Pulmonary artery endothelial cell (primary cell): ENCODE measurements at regions not wholly inside any gene's neighbourhood (a gene's known extent, or its start where the extent isn't known, plus 50 kb on each side); places are given as distances from the start of the nearest gene placed in this dataset.

Source experiments
- DNase-seq: peaks from one replicate; pipeline ENCODE4 v3.0.0-alpha.2; 2011; ENCODE audit warnings: low read depth, low spot score

- no peak for DNase-seq
These were observed 1288.0 kb upstream of the SORCS1 start for GRCh38 chr10:108452533-108452932.

- no peak for DNase-seq
These were observed 1285.8 kb upstream of the SORCS1 start for GRCh38 chr10:108450280-108450679.

- no peak for DNase-seq
These were observed 1281.2 kb upstream of the SORCS1 start for GRCh38 chr10:108445746-108446145.

- no peak for DNase-seq
These were observed 1279.1 kb upstream of the SORCS1 start for GRCh38 chr10:108443636-108444035.

GRCh38 chr10:108439397-108439796, 1274.9 kb upstream of the SORCS1 start:
- DNase-seq: no peak

GRCh38 chr10:108436096-108436495, 1271.6 kb upstream of the SORCS1 start:
- no peak for DNase-seq

- DNase-seq: no peak
These were observed 1270.2 kb upstream of the SORCS1 start for GRCh38 chr10:108434559-108435252.

- DNase-seq: no peak
These were observed 1262.6 kb upstream of the SORCS1 start for GRCh38 chr10:108427146-108427545.

GRCh38 chr10:108425283-108425964, 1260.9 kb upstream of the SORCS1 start:
- no peak for DNase-seq

GRCh38 chr10:108424656-108425055, 1260.2 kb upstream of the SORCS1 start:
- no peak for DNase-seq

- no peak for DNase-seq
These were observed 1257.8 kb upstream of the SORCS1 start for GRCh38 chr10:108422286-108422685.

GRCh38 chr10:108421266-108421665, 1256.8 kb upstream of the SORCS1 start:
- no peak for DNase-seq

GRCh38 chr10:108413954-108414353, 1249.4 kb upstream of the SORCS1 start:
- no peak for DNase-seq

GRCh38 chr10:108412323-108412722, 1247.8 kb upstream of the SORCS1 start:
- no peak for DNase-seq

- no peak for DNase-seq
These were observed 1247.4 kb upstream of the SORCS1 start for GRCh38 chr10:108411894-108412293.

- DNase-seq: no peak
These were observed 1246.7 kb upstream of the SORCS1 start for GRCh38 chr10:108411206-108411605.

- no peak for DNase-seq
These were observed 1245.7 kb upstream of the SORCS1 start for GRCh38 chr10:108410236-108410635.

GRCh38 chr10:108409306-108409705, 1244.8 kb upstream of the SORCS1 start:
- no peak for DNase-seq

GRCh38 chr10:108404155-108404554, 1239.6 kb upstream of the SORCS1 start:
- DNase-seq: no peak

- no peak for DNase-seq
These were observed 1235.0 kb upstream of the SORCS1 start for GRCh38 chr10:108399465-108399864.

- no peak for DNase-seq
These were observed 1228.6 kb upstream of the SORCS1 start for GRCh38 chr10:108393089-108393488.

- DNase-seq: no peak
These were observed 1227.8 kb upstream of the SORCS1 start for GRCh38 chr10:108392286-108392685.

GRCh38 chr10:108388706-108389105, 1224.2 kb upstream of the SORCS1 start:
- no peak for DNase-seq
